ENCODE measurements at regions not wholly inside any gene's neighbourhood (a gene's known extent, or its start where the extent isn't known, plus 50 kb on each side); places are given as distances from the start of the nearest gene placed in this dataset.

- no peak for TF ChIP-seq PKNOX1 (IDR thresholded peaks at IDR 0.05)
- no peak for TF ChIP-seq ELF4 (IDR thresholded peaks at IDR 0.05)
- no peak for TF ChIP-seq ARNT (IDR thresholded peaks at IDR 0.05)
- TF ChIP-seq FOXM1 (IDR thresholded peaks at IDR 0.05; ENCODE audit: borderline replicate concordance): no peak
- no peak for TF ChIP-seq NFRKB (IDR thresholded peaks at IDR 0.05)
- no peak for TF ChIP-seq SP1 (IDR thresholded peaks at IDR 0.05)
- no peak for TF ChIP-seq FOXK2 (IDR thresholded peaks at IDR 0.05)
- TF ChIP-seq SUZ12 (IDR thresholded peaks at IDR 0.05): no peak
- TF ChIP-seq FOXA1 (IDR thresholded peaks at IDR 0.05): no peak
- TF ChIP-seq TARDBP (IDR thresholded peaks at IDR 0.05): no peak
- TF ChIP-seq HDGF (IDR thresholded peaks at IDR 0.05; ENCODE audit: borderline replicate concordance): no peak
- TF ChIP-seq LEF1 (IDR thresholded peaks at IDR 0.05; ENCODE audit: borderline replicate concordance): no peak
- TF ChIP-seq L3MBTL2 (conservative IDR thresholded peaks at IDR 0.05): no peak
- TF ChIP-seq ZNF384 (IDR thresholded peaks at IDR 0.05): no peak
- no peak for TF ChIP-seq CTBP1 (IDR thresholded peaks at IDR 0.05; ENCODE audit: borderline replicate concordance)
- TF ChIP-seq BHLHE40 (IDR thresholded peaks at IDR 0.05; ENCODE audit: borderline replicate concordance): no peak
- ChIA-PET CTCF (no interaction called here), POLR2A (no interaction called here)
- no peak for DNase-seq (ENCODE audit: extremely low spot score)
Measured at GRCh38 chr1:222204475-222204874, 343.4 kb downstream of the HHIPL2 start.

GRCh38 chr1:222202831-222203230 lies 345.1 kb downstream of the HHIPL2 start:
- TF ChIP-seq SUZ12 (IDR thresholded peaks at IDR 0.05) (no peak), ZNF384 (IDR thresholded peaks at IDR 0.05) (no peak), PKNOX1 (IDR thresholded peaks at IDR 0.05) (no peak), LEF1 (IDR thresholded peaks at IDR 0.05; ENCODE audit: borderline replicate concordance) (no peak), NFRKB (IDR thresholded peaks at IDR 0.05) (no peak), CTBP1 (IDR thresholded peaks at IDR 0.05; ENCODE audit: borderline replicate concordance) (no peak), HDGF (IDR thresholded peaks at IDR 0.05; ENCODE audit: borderline replicate concordance) (no peak), BHLHE40 (IDR thresholded peaks at IDR 0.05; ENCODE audit: borderline replicate concordance) (no peak), TARDBP (IDR thresholded peaks at IDR 0.05) (no peak), SP1 (IDR thresholded peaks at IDR 0.05) (no peak), ELF4 (IDR thresholded peaks at IDR 0.05) (no peak), ARNT (IDR thresholded peaks at IDR 0.05) (no peak), FOXK2 (IDR thresholded peaks at IDR 0.05) (no peak), FOXM1 (IDR thresholded peaks at IDR 0.05; ENCODE audit: borderline replicate concordance) (no peak), L3MBTL2 (conservative IDR thresholded peaks at IDR 0.05) (no peak), FOXA1 (IDR thresholded peaks at IDR 0.05) (no peak)
- no peak for DNase-seq (ENCODE audit: extremely low spot score)
- POLR2A ChIA-PET: no interaction called here
- CTCF ChIA-PET: no interaction called here

- CTCF ChIA-PET: no interaction called here
- DNase-seq (ENCODE audit: extremely low spot score): no peak
- TF ChIP-seq SUZ12 (IDR thresholded peaks at IDR 0.05) (no peak), NFRKB (IDR thresholded peaks at IDR 0.05) (no peak)
- POLR2A ChIA-PET: no interaction called here
Measured at GRCh38 chr1:222196736-222197135, 351.2 kb downstream of the HHIPL2 start.

- ChIA-PET POLR2A (no interaction called here), CTCF (no interaction called here)
- TF ChIP-seq ZNF384 (IDR thresholded peaks at IDR 0.05): no peak
- TF ChIP-seq ELF4 (IDR thresholded peaks at IDR 0.05): no peak
- no peak for TF ChIP-seq FOXM1 (IDR thresholded peaks at IDR 0.05; ENCODE audit: borderline replicate concordance)
- TF ChIP-seq FOXK2 (IDR thresholded peaks at IDR 0.05): no peak
- no peak for TF ChIP-seq TARDBP (IDR thresholded peaks at IDR 0.05)
- TF ChIP-seq PKNOX1 (IDR thresholded peaks at IDR 0.05): no peak
- no peak for TF ChIP-seq HDGF (IDR thresholded peaks at IDR 0.05; ENCODE audit: borderline replicate concordance)
- no peak for TF ChIP-seq SP1 (IDR thresholded peaks at IDR 0.05)
- DNase-seq (ENCODE audit: extremely low spot score): no peak
Measured at GRCh38 chr1:222196288-222196687, 351.6 kb downstream of the HHIPL2 start.

GRCh38 chr1:222195857-222196256 lies 352.0 kb downstream of the HHIPL2 start:
- CTCF ChIA-PET: no interaction called here
- POLR2A ChIA-PET: no interaction called here
- DNase-seq (ENCODE audit: extremely low spot score): no peak
- TF ChIP-seq ELF4 (IDR thresholded peaks at IDR 0.05) (no peak), BHLHE40 (IDR thresholded peaks at IDR 0.05; ENCODE audit: borderline replicate concordance) (no peak), HDGF (IDR thresholded peaks at IDR 0.05; ENCODE audit: borderline replicate concordance) (no peak), L3MBTL2 (conservative IDR thresholded peaks at IDR 0.05) (no peak), FOXA1 (IDR thresholded peaks at IDR 0.05) (no peak), CTBP1 (IDR thresholded peaks at IDR 0.05; ENCODE audit: borderline replicate concordance) (no peak), SUZ12 (IDR thresholded peaks at IDR 0.05) (no peak), NFRKB (IDR thresholded peaks at IDR 0.05) (no peak), LEF1 (IDR thresholded peaks at IDR 0.05; ENCODE audit: borderline replicate concordance) (no peak), FOXM1 (IDR thresholded peaks at IDR 0.05; ENCODE audit: borderline replicate concordance) (no peak), ZNF384 (IDR thresholded peaks at IDR 0.05) (no peak), SP1 (IDR thresholded peaks at IDR 0.05) (no peak), TARDBP (IDR thresholded peaks at IDR 0.05) (no peak), ARNT (IDR thresholded peaks at IDR 0.05) (no peak), FOXK2 (IDR thresholded peaks at IDR 0.05) (no peak)

GRCh38 chr1:222189218-222189617 lies 358.7 kb downstream of the HHIPL2 start:
- ChIA-PET POLR2A (no interaction called here), CTCF (no interaction called here)
- no peak for DNase-seq (ENCODE audit: extremely low spot score)
- TF ChIP-seq CTBP1 (IDR thresholded peaks at IDR 0.05; ENCODE audit: borderline replicate concordance): no peak
- no peak for TF ChIP-seq NFRKB (IDR thresholded peaks at IDR 0.05)
- TF ChIP-seq LEF1 (IDR thresholded peaks at IDR 0.05; ENCODE audit: borderline replicate concordance): no peak
- no peak for TF ChIP-seq SUZ12 (IDR thresholded peaks at IDR 0.05)
